ENCODE measurements at regions not wholly inside any gene's neighbourhood (a gene's known extent, or its start where the extent isn't known, plus 50 kb on each side); places are given as distances from the start of the nearest gene placed in this dataset.

DNA sequence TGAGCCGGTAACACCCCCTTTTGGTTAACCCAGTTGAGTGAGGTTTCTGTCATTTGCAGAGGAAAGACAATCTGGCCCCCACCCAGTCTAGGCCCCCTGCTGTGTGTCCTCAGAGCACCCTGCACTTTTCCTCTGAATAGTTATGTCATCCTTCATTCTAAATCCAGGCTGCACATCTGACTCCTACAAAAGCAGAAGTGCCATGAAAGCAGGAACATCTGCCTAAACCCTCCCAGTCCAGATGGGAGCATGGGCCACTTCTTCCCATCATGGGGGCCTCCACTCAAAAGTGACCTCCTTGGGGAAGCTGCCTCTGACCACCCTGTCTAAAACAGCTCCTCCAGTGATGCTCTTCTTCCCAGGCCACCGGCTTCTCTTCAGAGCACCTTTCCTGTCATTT, 53.7 kb upstream of the HMGXB4 start:
- Histone ChIP-seq H3K4me3 (replicated peaks in 1 of 3; ENCODE audit: insufficient read depth in 1 of 3, low read depth in 1 of 3, low read length in 3 of 3) (no peak overlapping the region), H3K9me1 (replicated peaks; ENCODE audit: control insufficient read depth, extremely low read depth, insufficient read depth, low read length) (no peaks in the 10 kb centered on the region), H3K4me2 (ENCODE audit: insufficient read depth, low read length) (no peak overlapping the region), H3K36me3 (ENCODE audit: control insufficient read depth in 2 of 2, extremely low read depth in 1 of 2, insufficient read depth in 2 of 2, low read length in 2 of 2) (no peaks in the 10 kb centered on the region), H3K79me2 (ENCODE audit: control insufficient read depth, insufficient read depth, low read length) (no peaks in the 10 kb centered on the region), H4K20me1 (replicated peaks; ENCODE audit: control insufficient read depth, extremely low read depth, insufficient read depth, low read length) (no peaks in the 10 kb centered on the region), H2AFZ (ENCODE audit: low read depth, low read length) (no peak overlapping the region), H3K4me1 (ENCODE audit: control insufficient read depth, extremely low read depth, insufficient read depth, low read length) (no peaks in the 10 kb centered on the region), H3K9me3 (replicated peaks; ENCODE audit: control insufficient read depth, insufficient read depth, low read length) (no peaks in the 10 kb centered on the region), H3K27ac (ENCODE audit: insufficient read depth, low read depth, low read length) (no peak overlapping the region), H3K9ac (replicated peaks; ENCODE audit: extremely low read depth, insufficient read depth, low read length) (no peak overlapping the region), H3K27me3 (ENCODE audit: control insufficient read depth in 2 of 2, insufficient read depth in 2 of 2, low read length in 2 of 2) (peaks cover 0 to 2% of the 10 kb centered on the region in 2 experiments)
- DNase-seq (ENCODE audit: low read depth, low spot score) = no peak
- no TSS peak for BruUV-seq (replicated peaks)
- CTCF ChIA-PET = interaction anchor here (1.0 kb wide), 1 partner anchor 28 kb away, joined by 6 read pairs; no protein-coding TSS in a partner anchor
- dilution Hi-C loops (cut with MboI; ENCODE audit: extremely low pct_ligation_motif_present, low sequenced_read_pairs) (no loop called here), intact Hi-C loops (cut with micrococcal nuclease) (no loop called here)
- no peak for FAIRE-seq
- POLR2A ChIA-PET = no interaction called here
- TF ChIP-seq EZH2 (IDR thresholded peaks at IDR 0.05; ENCODE audit: borderline replicate concordance, low read depth, low read length, severe bottlenecking) (no peak), POLR2A (IDR thresholded peaks at IDR 0.05; ENCODE audit: low read depth, low read length) (no peak), GATA2 (IDR thresholded peaks at IDR 0.05; ENCODE audit: insufficient read depth, insufficient read length, low read depth, low read length) (no peak), MYC (IDR thresholded peaks at IDR 0.05; ENCODE audit: low read depth, low read length) (no peak)
- TF ChIP-seq, protein P1, sequence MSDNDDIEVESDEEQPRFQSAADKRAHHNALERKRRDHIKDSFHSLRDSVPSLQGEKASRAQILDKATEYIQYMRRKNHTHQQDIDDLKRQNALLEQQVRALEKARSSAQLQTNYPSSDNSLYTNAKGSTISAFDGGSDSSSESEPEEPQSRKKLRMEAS (IDR thresholded peaks at IDR 0.05; ENCODE audit: insufficient read depth, insufficient read length) = no peak

DNA sequence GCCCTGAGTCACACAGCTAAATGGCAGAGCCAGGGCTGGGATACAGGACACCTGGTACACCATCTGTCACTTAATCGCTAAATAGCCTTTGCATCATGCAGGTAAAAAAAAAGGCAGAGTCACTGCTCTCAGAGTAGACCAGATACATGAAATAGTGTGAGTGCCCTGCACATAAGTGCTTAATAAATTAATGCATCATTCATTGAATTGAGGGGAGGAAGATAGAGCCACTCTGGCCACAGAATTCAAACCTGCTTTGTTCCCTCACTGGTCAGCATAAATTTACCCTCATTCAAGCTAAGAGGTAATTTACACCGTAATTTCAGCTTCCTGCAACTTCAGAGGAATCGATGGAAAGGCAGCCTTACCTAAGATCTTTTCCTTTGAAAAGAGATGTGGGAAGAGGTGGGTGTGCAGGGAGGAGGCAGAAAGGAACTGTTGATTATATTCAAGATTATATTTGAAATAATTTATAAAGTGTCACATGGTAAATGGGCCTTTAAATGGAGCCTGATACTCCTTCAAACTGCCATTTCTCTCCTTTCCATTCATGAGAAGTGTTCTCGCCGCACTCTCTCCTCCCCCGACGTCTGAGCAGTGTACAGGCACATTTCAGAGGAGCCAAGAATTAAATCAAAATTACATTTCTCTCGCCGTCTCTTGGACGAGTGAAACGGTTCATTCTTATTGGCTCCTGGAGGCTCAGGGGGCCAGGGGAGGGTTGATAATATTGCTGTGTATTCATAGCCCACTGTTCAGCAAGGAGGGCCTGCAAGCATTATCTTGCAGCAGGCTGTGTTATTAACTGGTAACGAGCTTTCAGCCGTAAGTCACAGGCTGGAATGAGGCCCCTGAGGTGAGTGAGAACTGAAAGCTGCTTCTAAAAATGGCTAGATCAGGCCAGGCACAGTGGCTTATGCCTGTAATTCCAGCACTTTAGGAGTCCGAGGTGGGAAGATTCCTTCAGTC, 52.2 kb upstream of the HMGXB4 start:
- no peak for DNase-seq (ENCODE audit: low read depth, low spot score)
- no TSS peak for BruUV-seq (replicated peaks)
- no peak overlapping the region for H3K4me2 ChIP-seq (ENCODE audit: insufficient read depth, low read length)
- no peaks in the 10 kb centered on the region for H3K9me3 ChIP-seq (replicated peaks; ENCODE audit: control insufficient read depth, insufficient read depth, low read length)
- ChIA-PET CTCF (interaction anchor here (2.1 kb wide), 1 partner anchor 26 kb away, joined by 14 read pairs; no protein-coding TSS in a partner anchor), POLR2A (no interaction called here)
- H3K9me1 ChIP-seq (replicated peaks; ENCODE audit: control insufficient read depth, extremely low read depth, insufficient read depth, low read length) = no peaks in the 10 kb centered on the region
- peaks cover 0 to 2% of the 10 kb centered on the region in 2 experiments for H3K27me3 ChIP-seq (ENCODE audit: control insufficient read depth in 2 of 2, insufficient read depth in 2 of 2, low read length in 2 of 2)
- no peak overlapping the region for H3K27ac ChIP-seq (ENCODE audit: insufficient read depth, low read depth, low read length)
- no peak overlapping the region for H3K9ac ChIP-seq (replicated peaks; ENCODE audit: extremely low read depth, insufficient read depth, low read length)
- TF ChIP-seq GATA2 (IDR thresholded peaks at IDR 0.05; ENCODE audit: insufficient read depth, insufficient read length, low read depth, low read length) (no peak), MYC (IDR thresholded peaks at IDR 0.05; ENCODE audit: low read depth, low read length) (no peak), POLR2AphosphoS5 (IDR thresholded peaks at IDR 0.05; ENCODE audit: insufficient read depth, low read depth, low read length) (no peak), POLR2A (IDR thresholded peaks at IDR 0.05; ENCODE audit: low read depth, low read length) (no peak), JUN (IDR thresholded peaks at IDR 0.05; ENCODE audit: borderline replicate concordance, insufficient read depth, insufficient read length, low read depth) (no peak), FOS (IDR thresholded peaks at IDR 0.05; ENCODE audit: borderline replicate concordance, insufficient read depth, low read length) (no peak), EZH2 (IDR thresholded peaks at IDR 0.05; ENCODE audit: borderline replicate concordance, low read depth, low read length, severe bottlenecking) (no peak)
- TF ChIP-seq, protein P1 (IDR thresholded peaks at IDR 0.05; ENCODE audit: insufficient read depth, insufficient read length) = no peak
- TF ChIP-seq, protein P2, sequence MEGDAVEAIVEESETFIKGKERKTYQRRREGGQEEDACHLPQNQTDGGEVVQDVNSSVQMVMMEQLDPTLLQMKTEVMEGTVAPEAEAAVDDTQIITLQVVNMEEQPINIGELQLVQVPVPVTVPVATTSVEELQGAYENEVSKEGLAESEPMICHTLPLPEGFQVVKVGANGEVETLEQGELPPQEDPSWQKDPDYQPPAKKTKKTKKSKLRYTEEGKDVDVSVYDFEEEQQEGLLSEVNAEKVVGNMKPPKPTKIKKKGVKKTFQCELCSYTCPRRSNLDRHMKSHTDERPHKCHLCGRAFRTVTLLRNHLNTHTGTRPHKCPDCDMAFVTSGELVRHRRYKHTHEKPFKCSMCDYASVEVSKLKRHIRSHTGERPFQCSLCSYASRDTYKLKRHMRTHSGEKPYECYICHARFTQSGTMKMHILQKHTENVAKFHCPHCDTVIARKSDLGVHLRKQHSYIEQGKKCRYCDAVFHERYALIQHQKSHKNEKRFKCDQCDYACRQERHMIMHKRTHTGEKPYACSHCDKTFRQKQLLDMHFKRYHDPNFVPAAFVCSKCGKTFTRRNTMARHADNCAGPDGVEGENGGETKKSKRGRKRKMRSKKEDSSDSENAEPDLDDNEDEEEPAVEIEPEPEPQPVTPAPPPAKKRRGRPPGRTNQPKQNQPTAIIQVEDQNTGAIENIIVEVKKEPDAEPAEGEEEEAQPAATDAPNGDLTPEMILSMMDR (IDR thresholded peaks at IDR 0.05; ENCODE audit: extremely low read depth in 1 of 2, insufficient read depth in 1 of 2, low read depth in 1 of 2, low read length in 2 of 2) = no peak
- no peak for FAIRE-seq
- no peaks in the 10 kb centered on the region for H3K4me1 ChIP-seq (ENCODE audit: control insufficient read depth, extremely low read depth, insufficient read depth, low read length)
- no peak overlapping the region for H3K4me3 ChIP-seq (replicated peaks in 1 of 3; ENCODE audit: insufficient read depth in 1 of 3, low read depth in 1 of 3, low read length in 3 of 3)
- no peaks in the 10 kb centered on the region for H4K20me1 ChIP-seq (replicated peaks; ENCODE audit: control insufficient read depth, extremely low read depth, insufficient read depth, low read length)
- intact Hi-C loops (cut with micrococcal nuclease) = no loop called here
- dilution Hi-C loops (cut with MboI; ENCODE audit: extremely low pct_ligation_motif_present, low sequenced_read_pairs) = no loop called here
- no peaks in the 10 kb centered on the region for H3K79me2 ChIP-seq (ENCODE audit: control insufficient read depth, insufficient read depth, low read length)
- no peak overlapping the region for H2AFZ ChIP-seq (ENCODE audit: low read depth, low read length)
- no peaks in the 10 kb centered on the region for H3K36me3 ChIP-seq (ENCODE audit: control insufficient read depth in 2 of 2, extremely low read depth in 1 of 2, insufficient read depth in 2 of 2, low read length in 2 of 2)
